GM12872 (cell line): ENCODE measurements at regions not wholly inside any gene's neighbourhood (a gene's known extent, or its start where the extent isn't known, plus 50 kb on each side); places are given as distances from the start of the nearest gene placed in this dataset.

Experiments
- TF ChIP-seq, protein P1 (sequence below): IDR thresholded peaks from 3 replicates; pipeline ENCODE4 v1.5.1; 2011; ENCODE audit warnings: low read depth, mild to moderate bottlenecking, low read length, moderate library complexity; ENCODE audit not compliant: insufficient read depth

- TF ChIP-seq, protein P1, sequence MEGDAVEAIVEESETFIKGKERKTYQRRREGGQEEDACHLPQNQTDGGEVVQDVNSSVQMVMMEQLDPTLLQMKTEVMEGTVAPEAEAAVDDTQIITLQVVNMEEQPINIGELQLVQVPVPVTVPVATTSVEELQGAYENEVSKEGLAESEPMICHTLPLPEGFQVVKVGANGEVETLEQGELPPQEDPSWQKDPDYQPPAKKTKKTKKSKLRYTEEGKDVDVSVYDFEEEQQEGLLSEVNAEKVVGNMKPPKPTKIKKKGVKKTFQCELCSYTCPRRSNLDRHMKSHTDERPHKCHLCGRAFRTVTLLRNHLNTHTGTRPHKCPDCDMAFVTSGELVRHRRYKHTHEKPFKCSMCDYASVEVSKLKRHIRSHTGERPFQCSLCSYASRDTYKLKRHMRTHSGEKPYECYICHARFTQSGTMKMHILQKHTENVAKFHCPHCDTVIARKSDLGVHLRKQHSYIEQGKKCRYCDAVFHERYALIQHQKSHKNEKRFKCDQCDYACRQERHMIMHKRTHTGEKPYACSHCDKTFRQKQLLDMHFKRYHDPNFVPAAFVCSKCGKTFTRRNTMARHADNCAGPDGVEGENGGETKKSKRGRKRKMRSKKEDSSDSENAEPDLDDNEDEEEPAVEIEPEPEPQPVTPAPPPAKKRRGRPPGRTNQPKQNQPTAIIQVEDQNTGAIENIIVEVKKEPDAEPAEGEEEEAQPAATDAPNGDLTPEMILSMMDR, result no peak
These were observed 73.1 kb upstream of the KCNA4 start for GRCh38 chr11:30089921-30090320.

- TF ChIP-seq, protein P1, result no peak
These were observed 74.4 kb upstream of the KCNA4 start for GRCh38 chr11:30091246-30091645.

DNA sequence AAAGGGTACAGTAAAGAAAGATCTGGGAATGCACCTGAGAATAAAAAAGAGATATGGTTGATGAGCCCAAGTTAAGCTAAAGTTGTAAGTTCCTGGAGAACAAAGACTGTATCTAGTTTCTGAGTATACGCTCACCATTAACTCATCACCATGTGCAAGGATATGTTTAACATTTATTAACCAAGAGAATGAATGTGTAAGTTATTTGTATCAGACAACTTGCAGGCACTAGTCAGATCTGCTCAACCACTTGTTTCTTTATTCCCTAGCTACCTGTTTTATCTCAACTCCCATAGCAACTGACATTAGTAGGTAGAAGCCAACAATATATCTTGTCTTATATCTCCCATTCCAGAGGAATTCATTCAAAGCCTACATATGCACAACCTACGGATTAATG lies 74.9 kb upstream of the KCNA4 start:
- TF ChIP-seq, protein P1, result no peak

DNA sequence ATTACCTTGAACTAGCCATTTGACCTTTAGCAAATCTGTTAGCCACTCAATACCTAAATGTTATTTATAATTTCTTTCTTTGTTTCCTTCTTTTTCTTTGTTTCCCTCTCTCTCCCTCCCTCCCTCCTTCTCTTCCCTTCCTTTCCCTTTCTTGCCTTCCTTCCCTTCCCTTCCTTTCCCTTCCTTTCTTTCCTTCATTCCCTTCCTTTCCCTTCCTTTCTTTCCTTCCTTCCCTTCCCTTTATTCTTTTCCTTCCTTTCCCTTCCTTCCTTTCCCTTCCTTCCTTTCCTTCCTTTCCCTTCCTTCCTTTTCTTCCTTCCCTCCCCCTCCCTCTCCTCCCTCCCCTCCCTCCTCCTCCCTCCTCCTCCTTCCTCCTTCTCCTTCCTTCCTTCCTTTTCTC lies 75.7 kb upstream of the KCNA4 start:
- TF ChIP-seq, protein P1, result no peak

DNA sequence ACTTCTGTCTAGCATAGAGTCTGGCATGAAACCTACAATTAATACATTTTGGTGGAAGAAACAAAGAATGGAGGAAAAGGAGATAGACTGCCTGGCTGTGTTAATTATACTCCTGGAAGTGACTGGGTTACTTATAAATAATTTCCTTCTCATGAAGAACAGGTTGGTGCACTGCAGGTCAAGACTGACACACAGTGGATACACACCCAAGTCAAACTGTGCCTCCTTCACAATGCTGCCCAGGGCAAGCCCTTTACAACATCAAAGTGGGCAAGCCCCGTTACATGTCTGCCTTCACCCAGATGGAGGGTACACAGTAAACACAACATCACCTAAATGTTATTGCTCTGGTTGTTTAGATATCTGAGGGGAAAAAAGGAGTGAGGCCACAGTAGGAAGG lies 83.7 kb upstream of the KCNA4 start:
- TF ChIP-seq, protein P1, result no peak

GRCh38 chr11:30106222-30107181 lies 89.7 kb upstream of the KCNA4 start:
- TF ChIP-seq, protein P1, result no peak

GRCh38 chr11:30107899-30108298 lies 91.1 kb upstream of the KCNA4 start:
- TF ChIP-seq, protein P1, result no peak
